ENCODE measurements at regions not wholly inside any gene's neighbourhood (a gene's known extent, or its start where the extent isn't known, plus 50 kb on each side); places are given as distances from the start of the nearest gene placed in this dataset.

- Histone ChIP-seq H3K4me3 (ENCODE audit: insufficient read depth, low read depth, low read length) (no peak overlapping the region), H2AFZ (ENCODE audit: low read depth, low read length) (no peak overlapping the region), H3K9me3 (ENCODE audit: insufficient read depth, low read depth, low read length) (peaks cover 4% of the 10 kb centered on the region), H3K4me2 (ENCODE audit: low read length) (no peak overlapping the region), H3K27ac (ENCODE audit: low read depth, low read length) (no peak overlapping the region), H3K27me3 (ENCODE audit: insufficient read depth, low read length) (no peaks in the 10 kb centered on the region), H3K4me1 (ENCODE audit: insufficient read depth, low read length) (no peaks in the 10 kb centered on the region), H3K9ac (ENCODE audit: low read length) (no peak overlapping the region), H4K20me1 (ENCODE audit: insufficient read depth, low read length) (no peaks in the 10 kb centered on the region), H3K79me2 (ENCODE audit: insufficient read depth, low read length) (no peaks in the 10 kb centered on the region), H3K36me3 (ENCODE audit: insufficient read depth, low read length) (no peaks in the 10 kb centered on the region)
- Mint-ChIP-seq H3K4me1 (ENCODE audit: low read depth, unreplicated experiment) (no peaks in the 10 kb centered on the region), H3K9me3 (ENCODE audit: unreplicated experiment) (peaks cover 7% of the 10 kb centered on the region), H3K27me3 (ENCODE audit: low read depth, unreplicated experiment) (no peaks in the 10 kb centered on the region), H3K4me3 (ENCODE audit: unreplicated experiment) (no peak overlapping the region), H3K27ac (ENCODE audit: unreplicated experiment) (no peak overlapping the region), H3K36me3 (ENCODE audit: low read depth, unreplicated experiment) (no peaks in the 10 kb centered on the region)
- TF ChIP-seq, protein P1, sequence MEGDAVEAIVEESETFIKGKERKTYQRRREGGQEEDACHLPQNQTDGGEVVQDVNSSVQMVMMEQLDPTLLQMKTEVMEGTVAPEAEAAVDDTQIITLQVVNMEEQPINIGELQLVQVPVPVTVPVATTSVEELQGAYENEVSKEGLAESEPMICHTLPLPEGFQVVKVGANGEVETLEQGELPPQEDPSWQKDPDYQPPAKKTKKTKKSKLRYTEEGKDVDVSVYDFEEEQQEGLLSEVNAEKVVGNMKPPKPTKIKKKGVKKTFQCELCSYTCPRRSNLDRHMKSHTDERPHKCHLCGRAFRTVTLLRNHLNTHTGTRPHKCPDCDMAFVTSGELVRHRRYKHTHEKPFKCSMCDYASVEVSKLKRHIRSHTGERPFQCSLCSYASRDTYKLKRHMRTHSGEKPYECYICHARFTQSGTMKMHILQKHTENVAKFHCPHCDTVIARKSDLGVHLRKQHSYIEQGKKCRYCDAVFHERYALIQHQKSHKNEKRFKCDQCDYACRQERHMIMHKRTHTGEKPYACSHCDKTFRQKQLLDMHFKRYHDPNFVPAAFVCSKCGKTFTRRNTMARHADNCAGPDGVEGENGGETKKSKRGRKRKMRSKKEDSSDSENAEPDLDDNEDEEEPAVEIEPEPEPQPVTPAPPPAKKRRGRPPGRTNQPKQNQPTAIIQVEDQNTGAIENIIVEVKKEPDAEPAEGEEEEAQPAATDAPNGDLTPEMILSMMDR (IDR thresholded peaks at IDR 0.05; ENCODE audit: insufficient read depth, low read depth, low read length), result no peak
- TF ChIP-seq EZH2 (IDR thresholded peaks at IDR 0.05; ENCODE audit: insufficient read depth, low read length), result no peak
- DNase-seq (ENCODE audit: low read depth) (no peak), FAIRE-seq (no peak)
These were observed 64.2 kb upstream of the CYYR1 start for GRCh38 chr21:26637201-26637745.

GRCh38 chr21:26635681-26636080 lies 62.6 kb upstream of the CYYR1 start:
- H3K27me3 ChIP-seq (ENCODE audit: insufficient read depth, low read length), result no peaks in the 10 kb centered on the region
- no peaks in the 10 kb centered on the region for H3K27me3 Mint-ChIP-seq (ENCODE audit: low read depth, unreplicated experiment)
- DNase-seq (ENCODE audit: low read depth) (no peak), FAIRE-seq (no peak)
- H3K9ac ChIP-seq (ENCODE audit: low read length), result no peak overlapping the region
- H3K79me2 ChIP-seq (ENCODE audit: insufficient read depth, low read length), result no peaks in the 10 kb centered on the region
- H3K9me3 ChIP-seq (ENCODE audit: insufficient read depth, low read depth, low read length), result peaks cover 4% of the 10 kb centered on the region
- no peaks in the 10 kb centered on the region for H3K4me1 ChIP-seq (ENCODE audit: insufficient read depth, low read length)
- no peak overlapping the region for H3K4me3 Mint-ChIP-seq (ENCODE audit: unreplicated experiment)
- H3K4me1 Mint-ChIP-seq (ENCODE audit: low read depth, unreplicated experiment), result no peaks in the 10 kb centered on the region
- H3K36me3 Mint-ChIP-seq (ENCODE audit: low read depth, unreplicated experiment), result no peaks in the 10 kb centered on the region
- H3K27ac ChIP-seq (ENCODE audit: low read depth, low read length), result no peak overlapping the region
- peaks cover 9% of the 10 kb centered on the region for H3K9me3 Mint-ChIP-seq (ENCODE audit: unreplicated experiment)
- H3K27ac Mint-ChIP-seq (ENCODE audit: unreplicated experiment), result no peak overlapping the region
- TF ChIP-seq EZH2 (IDR thresholded peaks at IDR 0.05; ENCODE audit: insufficient read depth, low read length), result no peak
- TF ChIP-seq, protein P1 (IDR thresholded peaks at IDR 0.05; ENCODE audit: insufficient read depth, low read depth, low read length), result no peak
- H3K36me3 ChIP-seq (ENCODE audit: insufficient read depth, low read length), result no peaks in the 10 kb centered on the region
- H3K4me2 ChIP-seq (ENCODE audit: low read length), result no peak overlapping the region
- H3K4me3 ChIP-seq (ENCODE audit: insufficient read depth, low read depth, low read length), result no peak overlapping the region
- H2AFZ ChIP-seq (ENCODE audit: low read depth, low read length), result no peak overlapping the region
- H4K20me1 ChIP-seq (ENCODE audit: insufficient read depth, low read length), result no peaks in the 10 kb centered on the region

DNA sequence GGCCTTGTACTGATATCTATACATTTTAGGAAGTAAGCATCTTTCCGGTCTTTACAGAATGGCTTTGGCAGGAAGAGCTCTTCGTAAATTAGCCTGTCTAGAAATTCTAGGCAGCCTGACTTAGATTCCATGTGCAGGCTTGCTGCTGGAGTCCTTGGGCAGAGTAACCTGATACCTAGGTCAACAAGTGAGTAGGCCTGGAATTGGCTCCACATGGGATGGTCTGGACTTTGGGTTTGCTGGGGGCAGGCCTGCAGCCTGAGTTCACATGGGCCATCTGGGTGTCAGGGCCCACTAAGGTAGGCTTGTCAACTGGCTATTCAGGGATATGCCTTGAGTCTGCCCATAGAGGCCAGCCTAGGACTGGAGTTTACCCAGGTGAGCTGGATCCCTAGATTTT lies 59.6 kb upstream of the CYYR1 start:
- Mint-ChIP-seq H3K27me3 (ENCODE audit: low read depth, unreplicated experiment) (no peaks in the 10 kb centered on the region), H3K27ac (ENCODE audit: unreplicated experiment) (no peak overlapping the region), H3K36me3 (ENCODE audit: low read depth, unreplicated experiment) (no peaks in the 10 kb centered on the region), H3K4me1 (ENCODE audit: low read depth, unreplicated experiment) (no peaks in the 10 kb centered on the region), H3K9me3 (ENCODE audit: unreplicated experiment) (peaks cover 2% of the 10 kb centered on the region), H3K4me3 (ENCODE audit: unreplicated experiment) (no peak overlapping the region)
- Histone ChIP-seq H3K4me1 (ENCODE audit: insufficient read depth, low read length) (no peaks in the 10 kb centered on the region), H4K20me1 (ENCODE audit: insufficient read depth, low read length) (no peaks in the 10 kb centered on the region), H3K79me2 (ENCODE audit: insufficient read depth, low read length) (no peaks in the 10 kb centered on the region), H3K4me2 (ENCODE audit: low read length) (no peak overlapping the region), H3K4me3 (ENCODE audit: insufficient read depth, low read depth, low read length) (no peak overlapping the region), H3K27ac (ENCODE audit: low read depth, low read length) (no peak overlapping the region), H3K27me3 (ENCODE audit: insufficient read depth, low read length) (no peaks in the 10 kb centered on the region), H3K36me3 (ENCODE audit: insufficient read depth, low read length) (no peaks in the 10 kb centered on the region), H2AFZ (ENCODE audit: low read depth, low read length) (no peak overlapping the region), H3K9me3 (ENCODE audit: insufficient read depth, low read depth, low read length) (peaks cover 4% of the 10 kb centered on the region), H3K9ac (ENCODE audit: low read length) (no peak overlapping the region)
- TF ChIP-seq, protein P1 (IDR thresholded peaks at IDR 0.05; ENCODE audit: insufficient read depth, low read depth, low read length), result no peak
- TF ChIP-seq EZH2 (IDR thresholded peaks at IDR 0.05; ENCODE audit: insufficient read depth, low read length), result no peak
- no peak for DNase-seq (ENCODE audit: low read depth)
- FAIRE-seq, result no peak
